Inflammatory macrophage treated with lipopolysaccharide for 1 hour (primary cell): ENCODE measurements at regions not wholly inside any gene's neighbourhood (a gene's known extent, or its start where the extent isn't known, plus 50 kb on each side); places are given as distances from the start of the nearest gene placed in this dataset.
"Not testable (repeated sequence)": the region's sequence is repeated elsewhere in the genome, so short reads cannot be mapped to it uniquely, and the experiment has no call there.

Experiments used
- DNase-seq, 2 donors: peaks; one replicate each; pipeline ENCODE4 v3.0.0-alpha.2; 2020 to 2022

- no peak for DNase-seq
These were observed 98.1 kb upstream of the SPOPL start for GRCh38 chr2:138403431-138403927.

GRCh38 chr2:138414014-138414413, 87.6 kb upstream of the SPOPL start:
- DNase-seq = no peak

GRCh38 chr2:138415985-138416384, 85.6 kb upstream of the SPOPL start:
- DNase-seq = no peak

- no peak for DNase-seq
These were observed 83.1 kb upstream of the SPOPL start for GRCh38 chr2:138418453-138418852.

- no peak for DNase-seq
These were observed 80.1 kb upstream of the SPOPL start for GRCh38 chr2:138421315-138421970.

- DNase-seq = no peak
These were observed 79.6 kb upstream of the SPOPL start for GRCh38 chr2:138421971-138422335.

GRCh38 chr2:138423198-138423597, 78.4 kb upstream of the SPOPL start:
- DNase-seq = no peak

GRCh38 chr2:138423745-138424144, 77.8 kb upstream of the SPOPL start:
- no peak for DNase-seq

GRCh38 chr2:138424436-138425140, 77.0 kb upstream of the SPOPL start:
- DNase-seq = no peak

- DNase-seq = not testable (repeated sequence)
These were observed 75.5 kb upstream of the SPOPL start for GRCh38 chr2:138426116-138426515.

GRCh38 chr2:138428710-138429440, 72.7 kb upstream of the SPOPL start:
- DNase-seq = no peak

GRCh38 chr2:138430181-138430580, 71.4 kb upstream of the SPOPL start:
- DNase-seq = no peak

- no peak for DNase-seq
These were observed 68.6 kb upstream of the SPOPL start for GRCh38 chr2:138432971-138433370.

GRCh38 chr2:138433995-138434951, 67.3 kb upstream of the SPOPL start:
- DNase-seq = no peak

- no peak for DNase-seq
These were observed 65.9 kb upstream of the SPOPL start for GRCh38 chr2:138435701-138436100.

- no peak for DNase-seq
These were observed 61.8 kb upstream of the SPOPL start for GRCh38 chr2:138439733-138440132.

- DNase-seq = no peak
These were observed 60.8 kb upstream of the SPOPL start for GRCh38 chr2:138440759-138441158.

- DNase-seq = no peak
These were observed 59.7 kb upstream of the SPOPL start for GRCh38 chr2:138441916-138442315.

GRCh38 chr2:138444411-138444810, 57.2 kb upstream of the SPOPL start:
- no peak for DNase-seq

GRCh38 chr2:138445227-138445626, 56.3 kb upstream of the SPOPL start:
- no peak for DNase-seq

- DNase-seq = no peak
These were observed 55.5 kb upstream of the SPOPL start for GRCh38 chr2:138446043-138446442.

- DNase-seq = no peak
These were observed 53.5 kb upstream of the SPOPL start for GRCh38 chr2:138447889-138448570.
